ENCODE measurements at regions not wholly inside any gene's neighbourhood (a gene's known extent, or its start where the extent isn't known, plus 50 kb on each side); places are given as distances from the start of the nearest gene placed in this dataset.

GRCh38 chr10:110392868-110393740, 88.4 kb upstream of the SMNDC1 start:
- peaks cover 2 to 14% (median 8%) of the 10 kb centered on the region in 4 donors for H3K4me1 ChIP-seq (ENCODE audit: control insufficient read depth in 4 of 4, insufficient read depth in 4 of 4, low read length in 3 of 4)
- no peak overlapping the region for H3K27ac ChIP-seq (ENCODE audit: low read depth in 1 of 2, low read length in 2 of 2)
- no peak overlapping the region for H3K4me3 ChIP-seq (ENCODE audit: low read depth in 1 of 3, low read length in 3 of 3)
- no peaks in the 10 kb centered on the region for H3K27me3 ChIP-seq (ENCODE audit: control insufficient read depth in 4 of 4, insufficient read depth in 4 of 4, low read length in 3 of 4)
- no peaks in the 10 kb centered on the region for H3K9me3 ChIP-seq (ENCODE audit: control insufficient read depth in 4 of 4, low read length in 3 of 4)
- DNase-seq (ENCODE audit: low spot score): no peak
- WGBS: 73% methylated on average over 19 of the region's 19 CpGs
- no peaks in the 10 kb centered on the region for H3K36me3 ChIP-seq (ENCODE audit: control insufficient read depth in 4 of 4, insufficient read depth in 3 of 4, low read depth in 1 of 4, low read length in 3 of 4)
- TF ChIP-seq, protein P1, sequence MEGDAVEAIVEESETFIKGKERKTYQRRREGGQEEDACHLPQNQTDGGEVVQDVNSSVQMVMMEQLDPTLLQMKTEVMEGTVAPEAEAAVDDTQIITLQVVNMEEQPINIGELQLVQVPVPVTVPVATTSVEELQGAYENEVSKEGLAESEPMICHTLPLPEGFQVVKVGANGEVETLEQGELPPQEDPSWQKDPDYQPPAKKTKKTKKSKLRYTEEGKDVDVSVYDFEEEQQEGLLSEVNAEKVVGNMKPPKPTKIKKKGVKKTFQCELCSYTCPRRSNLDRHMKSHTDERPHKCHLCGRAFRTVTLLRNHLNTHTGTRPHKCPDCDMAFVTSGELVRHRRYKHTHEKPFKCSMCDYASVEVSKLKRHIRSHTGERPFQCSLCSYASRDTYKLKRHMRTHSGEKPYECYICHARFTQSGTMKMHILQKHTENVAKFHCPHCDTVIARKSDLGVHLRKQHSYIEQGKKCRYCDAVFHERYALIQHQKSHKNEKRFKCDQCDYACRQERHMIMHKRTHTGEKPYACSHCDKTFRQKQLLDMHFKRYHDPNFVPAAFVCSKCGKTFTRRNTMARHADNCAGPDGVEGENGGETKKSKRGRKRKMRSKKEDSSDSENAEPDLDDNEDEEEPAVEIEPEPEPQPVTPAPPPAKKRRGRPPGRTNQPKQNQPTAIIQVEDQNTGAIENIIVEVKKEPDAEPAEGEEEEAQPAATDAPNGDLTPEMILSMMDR (IDR thresholded peaks at IDR 0.05; ENCODE audit: low read depth, low read length, missing input control): no peak
- TF ChIP-seq, protein P2, sequence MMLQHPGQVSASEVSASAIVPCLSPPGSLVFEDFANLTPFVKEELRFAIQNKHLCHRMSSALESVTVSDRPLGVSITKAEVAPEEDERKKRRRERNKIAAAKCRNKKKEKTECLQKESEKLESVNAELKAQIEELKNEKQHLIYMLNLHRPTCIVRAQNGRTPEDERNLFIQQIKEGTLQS (IDR thresholded peaks at IDR 0.05): no peak
- TF ChIP-seq, protein P3, sequence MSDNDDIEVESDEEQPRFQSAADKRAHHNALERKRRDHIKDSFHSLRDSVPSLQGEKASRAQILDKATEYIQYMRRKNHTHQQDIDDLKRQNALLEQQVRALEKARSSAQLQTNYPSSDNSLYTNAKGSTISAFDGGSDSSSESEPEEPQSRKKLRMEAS (IDR thresholded peaks at IDR 0.05): no peak
- no peak for TF ChIP-seq SP1 (IDR thresholded peaks at IDR 0.05)
- no peak for TF ChIP-seq REST (IDR thresholded peaks at IDR 0.05)
- TF ChIP-seq, protein P4, sequence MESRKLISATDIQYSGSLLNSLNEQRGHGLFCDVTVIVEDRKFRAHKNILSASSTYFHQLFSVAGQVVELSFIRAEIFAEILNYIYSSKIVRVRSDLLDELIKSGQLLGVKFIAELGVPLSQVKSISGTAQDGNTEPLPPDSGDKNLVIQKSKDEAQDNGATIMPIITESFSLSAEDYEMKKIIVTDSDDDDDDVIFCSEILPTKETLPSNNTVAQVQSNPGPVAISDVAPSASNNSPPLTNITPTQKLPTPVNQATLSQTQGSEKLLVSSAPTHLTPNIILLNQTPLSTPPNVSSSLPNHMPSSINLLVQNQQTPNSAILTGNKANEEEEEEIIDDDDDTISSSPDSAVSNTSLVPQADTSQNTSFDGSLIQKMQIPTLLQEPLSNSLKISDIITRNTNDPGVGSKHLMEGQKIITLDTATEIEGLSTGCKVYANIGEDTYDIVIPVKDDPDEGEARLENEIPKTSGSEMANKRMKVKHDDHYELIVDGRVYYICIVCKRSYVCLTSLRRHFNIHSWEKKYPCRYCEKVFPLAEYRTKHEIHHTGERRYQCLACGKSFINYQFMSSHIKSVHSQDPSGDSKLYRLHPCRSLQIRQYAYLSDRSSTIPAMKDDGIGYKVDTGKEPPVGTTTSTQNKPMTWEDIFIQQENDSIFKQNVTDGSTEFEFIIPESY (IDR thresholded peaks at IDR 0.05): no peak
- TF ChIP-seq HNF4G (IDR thresholded peaks at IDR 0.05): no peak
- no peak for TF ChIP-seq GABPA (IDR thresholded peaks at IDR 0.05 in 1 of 2, conservative IDR thresholded peaks at IDR 0.05 in 1 of 2)
- no peak for TF ChIP-seq TAF1 (conservative IDR thresholded peaks at IDR 0.05)
- TF ChIP-seq JUND (IDR thresholded peaks at IDR 0.05): no peak
- TF ChIP-seq EGR1 (IDR thresholded peaks at IDR 0.05; ENCODE audit: low read depth in 2 of 2): no peak
- no peak for TF ChIP-seq FOXA2 (IDR thresholded peaks at IDR 0.05)
- no peak for TF ChIP-seq FOXA1 (IDR thresholded peaks at IDR 0.05)
- no peak for TF ChIP-seq RXRA (IDR thresholded peaks at IDR 0.05)
- no peak for TF ChIP-seq RAD21 (IDR thresholded peaks at IDR 0.05)
- TF ChIP-seq YY1 (IDR thresholded peaks at IDR 0.05): no peak
- no peak for TF ChIP-seq HNF4A (conservative IDR thresholded peaks at IDR 0.05)
- TF ChIP-seq NR2F2 (IDR thresholded peaks at IDR 0.05): no peak
- H3K9ac ChIP-seq (ENCODE audit: low read depth in 1 of 2, low read length in 2 of 2): no peak overlapping the region

Data from liver (tissue), 8 donors.